ENCODE measurements at regions not wholly inside any gene's neighbourhood (a gene's known extent, or its start where the extent isn't known, plus 50 kb on each side); places are given as distances from the start of the nearest gene placed in this dataset.

DNA sequence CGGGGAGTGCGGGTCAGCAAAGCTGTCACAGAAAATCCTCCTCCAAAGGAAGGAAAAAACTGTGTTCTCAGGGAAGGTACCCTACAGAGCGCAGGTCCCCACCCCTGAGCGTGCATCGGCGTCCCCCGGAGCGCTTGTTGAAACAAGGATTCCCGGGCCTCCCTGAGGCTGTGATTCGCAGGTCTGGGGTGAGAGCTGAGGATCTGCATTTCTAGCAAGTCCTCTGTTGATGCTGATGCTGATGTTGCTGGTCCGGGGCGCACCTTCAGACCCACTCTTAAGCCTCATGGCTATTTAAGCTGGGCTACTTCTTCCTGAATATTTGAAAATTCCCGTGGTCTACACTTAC, 226.2 kb upstream of the IGF1R start:
- Mint-ChIP-seq H3K36me3 (no peaks in the 10 kb centered on the region), H3K4me1 (peaks cover 0 to 11% of the 10 kb centered on the region in 2 donors), H3K27ac (no peak overlapping the region), H3K4me3 (no peak overlapping the region), H3K9me3 (no peaks in the 10 kb centered on the region), H3K27me3 (ENCODE audit: low read depth in 2 of 2) (peaks cover 37 to 42% of the 10 kb centered on the region in 2 donors)
- TF ChIP-seq, protein P1, sequence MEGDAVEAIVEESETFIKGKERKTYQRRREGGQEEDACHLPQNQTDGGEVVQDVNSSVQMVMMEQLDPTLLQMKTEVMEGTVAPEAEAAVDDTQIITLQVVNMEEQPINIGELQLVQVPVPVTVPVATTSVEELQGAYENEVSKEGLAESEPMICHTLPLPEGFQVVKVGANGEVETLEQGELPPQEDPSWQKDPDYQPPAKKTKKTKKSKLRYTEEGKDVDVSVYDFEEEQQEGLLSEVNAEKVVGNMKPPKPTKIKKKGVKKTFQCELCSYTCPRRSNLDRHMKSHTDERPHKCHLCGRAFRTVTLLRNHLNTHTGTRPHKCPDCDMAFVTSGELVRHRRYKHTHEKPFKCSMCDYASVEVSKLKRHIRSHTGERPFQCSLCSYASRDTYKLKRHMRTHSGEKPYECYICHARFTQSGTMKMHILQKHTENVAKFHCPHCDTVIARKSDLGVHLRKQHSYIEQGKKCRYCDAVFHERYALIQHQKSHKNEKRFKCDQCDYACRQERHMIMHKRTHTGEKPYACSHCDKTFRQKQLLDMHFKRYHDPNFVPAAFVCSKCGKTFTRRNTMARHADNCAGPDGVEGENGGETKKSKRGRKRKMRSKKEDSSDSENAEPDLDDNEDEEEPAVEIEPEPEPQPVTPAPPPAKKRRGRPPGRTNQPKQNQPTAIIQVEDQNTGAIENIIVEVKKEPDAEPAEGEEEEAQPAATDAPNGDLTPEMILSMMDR (IDR thresholded peaks at IDR 0.05) = no peak
- Histone ChIP-seq H3K27ac (ENCODE audit: low read length) (no peak overlapping the region), H3K4me3 (ENCODE audit: low read length) (no peak overlapping the region), H3K36me3 (ENCODE audit: control insufficient read depth, insufficient read depth, low read length) (no peaks in the 10 kb centered on the region), H3K27me3 (ENCODE audit: control insufficient read depth, insufficient read depth, low read length) (peaks cover 14% of the 10 kb centered on the region), H3K9me3 (ENCODE audit: control insufficient read depth, insufficient read depth, low read length) (no peaks in the 10 kb centered on the region), H3K4me1 (ENCODE audit: control insufficient read depth, insufficient read depth, low read length) (peaks cover 11% of the 10 kb centered on the region)
- intact Hi-C loops (cut with micrococcal nuclease) = loop anchor here (5.0 kb wide), 1 partner anchor 515 kb away; no protein-coding TSS in a partner anchor
- WGBS (ENCODE audit: insufficient coverage) = 22% methylated on average over 13 of the region's 13 CpGs
- no peak for DNase-seq
- ATAC-seq = no peak

GRCh38 chr15:98425173-98425572, 223.2 kb upstream of the IGF1R start:
- H3K4me1 ChIP-seq (ENCODE audit: control insufficient read depth, insufficient read depth, low read length) = peaks cover 19% of the 10 kb centered on the region
- H3K27ac Mint-ChIP-seq = no peak overlapping the region
- TF ChIP-seq, protein P1 (IDR thresholded peaks at IDR 0.05) = no peak
- H3K9me3 ChIP-seq (ENCODE audit: control insufficient read depth, insufficient read depth, low read length) = no peaks in the 10 kb centered on the region
- DNase-seq = no peak
- no peaks in the 10 kb centered on the region for H3K9me3 Mint-ChIP-seq
- H3K27me3 ChIP-seq (ENCODE audit: control insufficient read depth, insufficient read depth, low read length) = peaks cover 21% of the 10 kb centered on the region
- no peak overlapping the region for H3K27ac ChIP-seq (ENCODE audit: low read length)
- intact Hi-C loops (cut with micrococcal nuclease) = no loop called here
- peaks cover 55 to 68% of the 10 kb centered on the region in 2 donors for H3K27me3 Mint-ChIP-seq (ENCODE audit: low read depth in 2 of 2)
- 79% methylated on average over 11 of the region's 11 CpGs for WGBS (ENCODE audit: insufficient coverage)
- peaks cover 22% of the 10 kb centered on the region in 2 donors for H3K4me1 Mint-ChIP-seq
- H3K36me3 ChIP-seq (ENCODE audit: control insufficient read depth, insufficient read depth, low read length) = no peaks in the 10 kb centered on the region
- no peak for ATAC-seq
- H3K36me3 Mint-ChIP-seq = no peaks in the 10 kb centered on the region
- no peak overlapping the region for H3K4me3 Mint-ChIP-seq
- no peak overlapping the region for H3K4me3 ChIP-seq (ENCODE audit: low read length)

GRCh38 chr15:98427321-98427720, 221.0 kb upstream of the IGF1R start:
- TF ChIP-seq, protein P1 (IDR thresholded peaks at IDR 0.05) = no peak
- H3K27me3 ChIP-seq (ENCODE audit: control insufficient read depth, insufficient read depth, low read length) = peaks cover 6% of the 10 kb centered on the region
- no peaks in the 10 kb centered on the region for H3K36me3 Mint-ChIP-seq
- no peak overlapping the region for H3K27ac ChIP-seq (ENCODE audit: low read length)
- no peak overlapping the region for H3K27ac Mint-ChIP-seq
- H3K36me3 ChIP-seq (ENCODE audit: control insufficient read depth, insufficient read depth, low read length) = no peaks in the 10 kb centered on the region
- intact Hi-C loops (cut with micrococcal nuclease) = no loop called here
- H3K9me3 Mint-ChIP-seq = no peaks in the 10 kb centered on the region
- no peak overlapping the region for H3K4me3 Mint-ChIP-seq
- WGBS (ENCODE audit: insufficient coverage) = 75% methylated on average over 8 of the region's 8 CpGs
- DNase-seq (no peak), ATAC-seq (no peak)
- peaks cover 12 to 22% of the 10 kb centered on the region in 2 donors for H3K4me1 Mint-ChIP-seq
- H3K4me3 ChIP-seq (ENCODE audit: low read length) = no peak overlapping the region
- peaks cover 50 to 61% of the 10 kb centered on the region in 2 donors for H3K27me3 Mint-ChIP-seq (ENCODE audit: low read depth in 2 of 2)
- no peaks in the 10 kb centered on the region for H3K9me3 ChIP-seq (ENCODE audit: control insufficient read depth, insufficient read depth, low read length)
- peaks cover 8% of the 10 kb centered on the region for H3K4me1 ChIP-seq (ENCODE audit: control insufficient read depth, insufficient read depth, low read length)

All from natural killer cell (primary cell).